H1 (cell line): ENCODE measurements at regions not wholly inside any gene's neighbourhood (a gene's known extent, or its start where the extent isn't known, plus 50 kb on each side); places are given as distances from the start of the nearest gene placed in this dataset.

Experiments
- CTCF ChIA-PET: fragments of 300-600 bp; sonication (Branson Sonifier 250); formaldehyde crosslinking; loops from one replicate; lab custom pipeline; 2021; ENCODE audit not compliant: partially characterized antibody; lab: Charles Lee
- POLR2A ChIA-PET: fragments of 300-600 bp; sonication (Branson Sonifier 250); formaldehyde crosslinking; loops from one replicate; lab custom pipeline; 2021; ENCODE audit warnings: inconsistent platforms; ENCODE audit not compliant: partially characterized antibody; lab: Charles Lee
- DNase-seq, 2 experiments: peaks; one replicate each; pipeline versions ENCODE4 v3.0.0 to v3.0.0-alpha.2; 2010 to 2022; ENCODE audit warnings: low spot score in 2 of 2, low read depth in 1 of 2, mixed read lengths in 1 of 2
- FAIRE-seq: peaks from 2 replicates; lab custom pipeline; 2011; peaks lifted over from hg19 to GRCh38; lab: Jason Lieb, UNC
- H2AFZ ChIP-seq: 2 replicates; pipeline ENCODE4 v1.8.1; 2012; ENCODE audit warnings: low read length, inconsistent platforms
- H2AK5ac ChIP-seq: 2 replicates; pipeline ENCODE4 v1.6.1; 2013; ENCODE audit warnings: low read depth, low read length
- H2BK120ac ChIP-seq: replicated peaks from 2 replicates; pipeline ENCODE3; 2013; ENCODE audit warnings: low read depth, low read length, inconsistent platforms
- H2BK12ac ChIP-seq: 2 replicates; pipeline ENCODE4 v1.6.1; 2013; ENCODE audit warnings: low read depth, low read length
- H2BK15ac ChIP-seq: 2 replicates; pipeline ENCODE4 v1.6.1; 2013; ENCODE audit warnings: low read length
- H2BK20ac ChIP-seq: 2 replicates; pipeline ENCODE4 v1.6.1; 2013; ENCODE audit warnings: low read length
- H2BK5ac ChIP-seq: 2 replicates; pipeline ENCODE4 v1.6.1; 2013; ENCODE audit warnings: low read depth, low read length
- H3K14ac ChIP-seq: 2 replicates; pipeline ENCODE4 v1.6.1; 2013; ENCODE audit warnings: inconsistent platforms; ENCODE audit not compliant: insufficient read length
- H3K18ac ChIP-seq: 2 replicates; pipeline ENCODE4 v1.6.1; 2013; ENCODE audit warnings: low read length; ENCODE audit errors: extremely low read depth
- H3K23ac ChIP-seq: 2 replicates; pipeline ENCODE4 v1.6.1; 2013; ENCODE audit warnings: inconsistent platforms; ENCODE audit not compliant: insufficient read length
- H3K23me2 ChIP-seq: 2 replicates; pipeline ENCODE4 v1.6.1; 2013; ENCODE audit warnings: low read depth, low read length
- H3K27ac ChIP-seq: 2 replicates; pipeline ENCODE4 v1.6.1; 2011; ENCODE audit warnings: low read depth, low read length, inconsistent platforms
- H3K27me3 ChIP-seq, 4 experiments: replicated peaks in 1 of 4; 1 replicate in 1 of 4; 2 replicates in 3 of 4; pipeline versions ENCODE4 v1.6.1 to v1.8.1; 2011 to 2013; ENCODE audit warnings: low read length in 3 of 4, mild to moderate bottlenecking in 3 of 4, inconsistent platforms in 2 of 4, mixed read lengths in 2 of 4, moderate library complexity in 1 of 4; ENCODE audit not compliant: control insufficient read depth in 3 of 4, insufficient read depth in 3 of 4; ENCODE audit errors: extremely low read depth in 1 of 4
- H3K36me3 ChIP-seq, 4 experiments: 2 replicates each; pipeline versions ENCODE4 v1.6.1 to v1.8.1; 2011 to 2013; ENCODE audit warnings: mild to moderate bottlenecking in 4 of 4, low read length in 3 of 4, moderate library complexity in 2 of 4, control low read depth in 1 of 4, inconsistent platforms in 1 of 4; ENCODE audit not compliant: insufficient read depth in 4 of 4, control insufficient read depth in 2 of 4
- H3K4ac ChIP-seq: replicated peaks from 2 replicates; pipeline ENCODE3; 2013; ENCODE audit warnings: low read length, low read depth, mixed read lengths, inconsistent platforms; ENCODE audit not compliant: insufficient read length
- H3K4me1 ChIP-seq, 4 experiments: replicated peaks in 1 of 4; 1 replicate in 1 of 4; 2 replicates in 3 of 4; pipeline versions ENCODE4 v1.6.1 to v1.8.1; 2011 to 2013; ENCODE audit warnings: low read length in 3 of 4, inconsistent platforms in 2 of 4, mixed read lengths in 1 of 4; ENCODE audit not compliant: insufficient read depth in 4 of 4, control insufficient read depth in 3 of 4
- H3K4me2 ChIP-seq, 2 experiments: 2 replicates each; pipeline versions ENCODE4 v1.6.1 to v1.8.1; 2011 to 2013; ENCODE audit warnings: low read depth in 2 of 2, low read length in 2 of 2, control low read depth in 1 of 2, inconsistent platforms in 1 of 2, mild to moderate bottlenecking in 1 of 2; ENCODE audit not compliant: insufficient read depth in 1 of 2
- H3K4me3 ChIP-seq, 4 experiments: fragments of 200-600, 300-600 bp in 1 of 4; sonication (generic), shearing (Covaris generic), sonication (Bioruptor Twin) in 1 of 4; 2 replicates each; pipeline versions ENCODE4 v1.5.1 to v1.8.1; 2011 to 2016; ENCODE audit warnings: low read length in 4 of 4, low read depth in 3 of 4, control low read depth in 2 of 4, inconsistent platforms in 2 of 4, mild to moderate bottlenecking in 2 of 4, mixed read lengths in 1 of 4, moderate library complexity in 1 of 4; ENCODE audit not compliant: insufficient read depth in 2 of 4; ENCODE audit errors: extremely low read depth in 1 of 4
- H3K56ac ChIP-seq: replicated peaks from 2 replicates; pipeline ENCODE3; 2013; ENCODE audit warnings: low read depth, mild to moderate bottlenecking, mixed read lengths, low read length, inconsistent platforms; ENCODE audit not compliant: insufficient read length
- H3K79me1 ChIP-seq: 2 replicates; pipeline ENCODE4 v1.6.1; 2013; ENCODE audit warnings: low read depth, low read length, control low read depth
- H3K79me2 ChIP-seq, 2 experiments: 2 replicates each; pipeline versions ENCODE4 v1.6.1 to v1.8.1; 2012 to 2013; ENCODE audit warnings: low read length in 2 of 2, mild to moderate bottlenecking in 2 of 2, inconsistent platforms in 1 of 2; ENCODE audit not compliant: insufficient read depth in 2 of 2, control insufficient read depth in 1 of 2
- H3K9ac ChIP-seq, 4 experiments: replicated peaks in 1 of 4; 1 replicate in 1 of 4; 2 replicates in 3 of 4; pipeline versions ENCODE4 v1.6.1 to v1.8.1; 2011 to 2013; ENCODE audit warnings: low read depth in 3 of 4, low read length in 3 of 4, control low read depth in 2 of 4, mild to moderate bottlenecking in 2 of 4, moderate library complexity in 2 of 4, inconsistent platforms in 1 of 4; ENCODE audit errors: extremely low read depth in 1 of 4
- H3K9me3 ChIP-seq, 2 experiments: 2 replicates each; pipeline versions ENCODE4 v1.6.1 to v1.8.1; 2012 to 2013; ENCODE audit warnings: mild to moderate bottlenecking in 2 of 2, moderate library complexity in 2 of 2, control low read depth in 1 of 2, inconsistent platforms in 1 of 2, low read depth in 1 of 2, low read length in 1 of 2, mixed read lengths in 1 of 2; ENCODE audit not compliant: insufficient read depth in 2 of 2
- H4K20me1 ChIP-seq, 2 experiments: replicated peaks in 1 of 2; 2 replicates each; pipeline versions ENCODE3 to v1.8.1; 2011 to 2013; ENCODE audit warnings: inconsistent platforms in 2 of 2, low read length in 2 of 2, mild to moderate bottlenecking in 1 of 2; ENCODE audit not compliant: insufficient read depth in 2 of 2, control insufficient read depth in 1 of 2
- H4K5ac ChIP-seq: 2 replicates; pipeline ENCODE4 v1.6.1; 2013; ENCODE audit warnings: low read length, low read depth, mixed read lengths, inconsistent platforms; ENCODE audit not compliant: insufficient read length
- H4K8ac ChIP-seq: 2 replicates; pipeline ENCODE4 v1.8.0; 2013; ENCODE audit warnings: mild to moderate bottlenecking, moderate library complexity, low read length, inconsistent platforms; ENCODE audit not compliant: insufficient read depth; ENCODE audit errors: extremely low read depth
- H4K91ac ChIP-seq: replicated peaks from 2 replicates; pipeline ENCODE3; 2013; ENCODE audit warnings: low read length, mixed read lengths, inconsistent platforms; ENCODE audit not compliant: insufficient read length
- CEBPB ChIP-seq: IDR thresholded peaks from 2 replicates; pipeline ENCODE4 v1.6.1; 2012; ENCODE audit warnings: low read depth, low read length
- CHD1 ChIP-seq: IDR thresholded peaks from 2 replicates; pipeline ENCODE4 v1.6.1; 2012; ENCODE audit warnings: low read depth, low read length, improper control_type of control experiment
- GTF2F1 ChIP-seq: IDR thresholded peaks from 2 replicates; pipeline ENCODE4 v1.6.1; 2012; ENCODE audit warnings: low read depth, low read length, improper control_type of control experiment, borderline replicate concordance
- POLR2A ChIP-seq, 2 experiments: IDR thresholded peaks; 1 replicate in 1 of 2; 2 replicates in 1 of 2; pipeline ENCODE4 v1.6.1; 2011; ENCODE audit warnings: low read depth in 2 of 2, low read length in 2 of 2, mild to moderate bottlenecking in 2 of 2; ENCODE audit errors: control extremely low read depth in 1 of 2
- POLR2AphosphoS5 ChIP-seq: IDR thresholded peaks from 2 replicates; pipeline ENCODE4 v1.6.1; 2011; ENCODE audit warnings: low read depth, low read length
- RXRA ChIP-seq: IDR thresholded peaks from 2 replicates; pipeline ENCODE4 v1.6.1; 2011; ENCODE audit warnings: low read depth, mild to moderate bottlenecking, low read length, moderate library complexity; ENCODE audit not compliant: insufficient read depth
- TEAD4 ChIP-seq: IDR thresholded peaks from 2 replicates; pipeline ENCODE4 v1.6.1; 2012; ENCODE audit warnings: low read depth, low read length, inconsistent platforms, mixed read lengths
- WGBS, 2 experiments: shearing (Covaris generic) in 1 of 2; methylation state at CpG; one replicate each; pipeline versions ENCODE4 v1.1.6 to v1.1.7; 2013 to 2015; ENCODE audit warnings: low lambda C conversion rate in 2 of 2, mixed read lengths in 2 of 2, inconsistent platforms in 1 of 2, low coverage in 1 of 2, missing lambda C conversion rate in 1 of 2; ENCODE audit not compliant: insufficient replicate concordance in 2 of 2, insufficient coverage in 1 of 2, insufficient read length in 1 of 2; ENCODE audit errors: extremely low coverage in 1 of 2, missing lambda C conversion rate in 1 of 2; 5-methylcytosine and 5-hydroxymethylcytosine counted together

- Histone ChIP-seq H3K4ac (no peak overlapping the region), H3K9me3 (no peaks in the 10 kb centered on the region), H2BK12ac (no peak overlapping the region), H3K18ac (no peak overlapping the region), H3K23me2 (peaks cover 7% of the 10 kb centered on the region), H3K36me3 (no peaks in the 10 kb centered on the region), H3K4me2 (peak overlapping the region in 1 of 2 experiments; percentile 85; a peak in 1 of 4 replicates), H4K20me1 (peaks cover 4 to 5% of the 10 kb centered on the region in 2 experiments), H2BK20ac (no peak overlapping the region), H3K27me3 (no peaks in the 10 kb centered on the region), H3K79me1 (no peaks in the 10 kb centered on the region), H4K91ac (no peak overlapping the region), H2BK120ac (no peak overlapping the region), H2BK15ac (no peak overlapping the region), H3K4me3 (peak overlapping the region in 1 of 4 experiments; percentile 23; a peak in 1 of 8 replicates), H3K4me1 (peaks cover 0 to 10% (median 5%) of the 10 kb centered on the region in 4 experiments; a peak in 5 of 7 replicates), H3K27ac (0 out of 2 replicates have a peak overlapping the region, but pooled peaks have one; percentile 17), H3K79me2 (peaks cover 0 to 19% of the 10 kb centered on the region in 2 experiments; a peak in 2 of 4 replicates), H3K14ac (no peak overlapping the region), H3K9ac (no peak overlapping the region), H2BK5ac (peak overlapping the region; percentile 67; the same call in 1 of the 2 replicates), H3K23ac (no peak overlapping the region), H2AK5ac (no peak overlapping the region), H4K5ac (no peak overlapping the region), H2AFZ (no peak overlapping the region), H3K56ac (no peak overlapping the region), H4K8ac (no peak overlapping the region)
- TF ChIP-seq POLR2AphosphoS5 (peak; percentile 64), GTF2F1 (no peak), CEBPB (peak; percentile 51; the same call in 1 of the 2 replicates), TEAD4 (peak; percentile 71; the same call in 1 of the 2 replicates), RXRA (no peak), POLR2A (IDR thresholded peaks at IDR 0.05; ENCODE audit: control extremely low read depth in 1 of 2, low read depth in 2 of 2, low read length in 2 of 2) (peak; percentile 33 to 42), CHD1 (0 out of 2 replicates have a peak, but pooled peaks have one; percentile 59)
- DNase-seq (no peak), FAIRE-seq (no peak)
- ChIA-PET POLR2A (interaction anchor here (0.7 to 40.4 kb wide), 24 partner anchors 8 to 1694 kb away, joined by 3 to 2731 read pairs (median 60); a partner anchor contains a TSS), CTCF (interaction anchor here (0.6 to 3.1 kb wide), 3 partner anchors 15 to 1019 kb away, joined by 3 to 14 read pairs (median 4); a partner anchor contains a TSS)
- 89% methylated on average over 16 of the region's 16 CpGs; no CpG with 5 or more reads in 1 of the 2 experiments for WGBS, 2 experiments
Measured at GRCh38 chr6:26200918-26201721, 113.9 kb downstream of the HFE start.
